B cell (primary cell): ENCODE measurements at regions not wholly inside any gene's neighbourhood (a gene's known extent, or its start where the extent isn't known, plus 50 kb on each side); places are given as distances from the start of the nearest gene placed in this dataset.

Experiments used
- ATAC-seq: fragments of 200-7000 bp; cut with Tn5 transposase; one replicate; pipeline ENCODE4 v1.10.0; 2021; ENCODE audit warnings: low read depth, mild to moderate bottlenecking, moderate number of reproducible peaks, moderate library complexity
- CTCF ChIA-PET: fragments of 350-600 bp; sonication (Branson Sonifier 250); formaldehyde crosslinking; loops from one replicate; lab custom pipeline; 2021; ENCODE audit warnings: antibody characterized with exemption, inconsistent platforms; lab: Charles Lee
- POLR2A ChIA-PET: fragments of 350-600 bp; sonication (Branson Sonifier 250); formaldehyde crosslinking; loops from one replicate; lab custom pipeline; 2021; ENCODE audit warnings: antibody characterized with exemption; lab: Charles Lee
- DNase-seq: peaks from one replicate; pipeline ENCODE4 v3.0.0; 2013
- H2AFZ ChIP-seq: 2 replicates; pipeline ENCODE4 v1.6.1; 2012; ENCODE audit warnings: mild to moderate bottlenecking, low read depth, low read length; ENCODE audit not compliant: insufficient read depth, poor library complexity, severe bottlenecking
- H3K27ac ChIP-seq, 2 donors: 1 replicate in 1 of 2; 2 replicates in 1 of 2; pipeline ENCODE4 v1.5.1; 2012 to 2013; ENCODE audit warnings: low read length in 2 of 2, mild to moderate bottlenecking in 2 of 2, moderate library complexity in 1 of 2
- H3K27me3 ChIP-seq, 4 experiments: fragments of 200-600 bp in 1 of 4; sonication (generic) in 1 of 4; replicated peaks in 1 of 4; 1 replicate in 2 of 4; 2 replicates in 2 of 4; pipeline versions ENCODE4 v1.6.1 to v1.7.0; 2013 to 2016; ENCODE audit warnings: low read length in 3 of 4, mild to moderate bottlenecking in 2 of 4, mixed read lengths in 1 of 4, moderate library complexity in 1 of 4; ENCODE audit not compliant: insufficient read depth in 4 of 4, control insufficient read depth in 3 of 4; ENCODE audit errors: control extremely low read depth in 1 of 4
- H3K36me3 ChIP-seq, 2 experiments: replicated peaks in 1 of 2; 1 replicate in 1 of 2; 2 replicates in 1 of 2; pipeline versions ENCODE4 v1.6.1 to v1.7.1; 2013; ENCODE audit warnings: low read length in 1 of 2; ENCODE audit not compliant: insufficient read depth in 2 of 2, control insufficient read depth in 1 of 2; ENCODE audit errors: control extremely low read depth in 1 of 2, extremely low read depth in 1 of 2
- H3K4me1 ChIP-seq, 2 donors: fragments of 200-600 bp in 1 of 2; sonication (generic) in 1 of 2; 1 replicate in 1 of 2; 2 replicates in 1 of 2; pipeline versions ENCODE4 v1.5.1 to v1.6.1; 2013 to 2017; ENCODE audit warnings: low read length in 2 of 2; ENCODE audit not compliant: control insufficient read depth in 2 of 2, insufficient read depth in 2 of 2
- H3K4me2 ChIP-seq: replicated peaks from 2 replicates; pipeline ENCODE3; 2012; ENCODE audit warnings: mild to moderate bottlenecking, low read depth, low read length; ENCODE audit not compliant: poor library complexity, severe bottlenecking
- H3K4me3 ChIP-seq, 5 experiments: fragments of 200-600 bp in 1 of 5; sonication (generic) in 1 of 5; 1 replicate in 3 of 5; 2 replicates in 2 of 5; pipeline versions ENCODE4 v1.5.1 to v1.7.0; 2011 to 2016; ENCODE audit warnings: low read length in 4 of 5, mild to moderate bottlenecking in 4 of 5, low read depth in 2 of 5, control low read depth in 1 of 5, moderate library complexity in 1 of 5; ENCODE audit not compliant: insufficient read depth in 1 of 5; ENCODE audit errors: control extremely low read depth in 1 of 5, extremely low read depth in 1 of 5
- H3K79me2 ChIP-seq: fragments of 200-600 bp; sonication (generic); one replicate; pipeline ENCODE4 v1.6.0; 2016; ENCODE audit warnings: low read length; ENCODE audit not compliant: control insufficient read depth, insufficient read depth
- H3K9ac ChIP-seq: fragments of 200-600 bp; sonication (generic); 2 replicates; pipeline ENCODE4 v1.6.1; 2017; ENCODE audit warnings: mild to moderate bottlenecking, low read length, moderate library complexity
- H3K9me3 ChIP-seq, 3 donors: one replicate each; pipeline versions ENCODE4 v1.6.1 to v1.7.1; 2013; ENCODE audit warnings: low read length in 2 of 3; ENCODE audit not compliant: control insufficient read depth in 2 of 3, insufficient read depth in 1 of 3; ENCODE audit errors: control extremely low read depth in 1 of 3
- H4K20me1 ChIP-seq: 2 replicates; pipeline ENCODE4 v1.6.0; 2012; ENCODE audit warnings: mild to moderate bottlenecking, low read length; ENCODE audit not compliant: insufficient read depth, control insufficient read depth, poor library complexity, severe bottlenecking
- H3K27ac Mint-ChIP-seq: one replicate; pipeline ENCODE4 v1.8.0; 2021; ENCODE audit warnings: mixed read lengths
- H3K27me3 Mint-ChIP-seq: one replicate; pipeline ENCODE4 v1.8.0; 2021; ENCODE audit warnings: mixed read lengths
- H3K4me1 Mint-ChIP-seq: one replicate; pipeline ENCODE4 v1.8.0; 2021; ENCODE audit warnings: mixed read lengths
- H3K4me3 Mint-ChIP-seq: one replicate; pipeline ENCODE4 v1.8.0; 2021; ENCODE audit warnings: mixed read lengths
- H3K9me3 Mint-ChIP-seq: one replicate; pipeline ENCODE4 v1.8.0; 2022; ENCODE audit warnings: mixed read lengths; ENCODE audit not compliant: insufficient read depth
- EZH2 ChIP-seq: IDR thresholded peaks from 2 replicates; pipeline ENCODE4 v1.6.1; 2012; ENCODE audit warnings: borderline replicate concordance, low read depth, mild to moderate bottlenecking, moderate library complexity, low read length; ENCODE audit not compliant: insufficient read depth, poor library complexity, severe bottlenecking
- WGBS: methylation state at CpG from one replicate; pipeline ENCODE4 v1.1.5; 2013; ENCODE audit warnings: missing lambda C conversion rate; ENCODE audit not compliant: insufficient coverage; 5-methylcytosine and 5-hydroxymethylcytosine counted together
- intact Hi-C: fragments of 100-400 bp; cut with micrococcal nuclease; formaldehyde crosslinking; loops from one replicate; pipeline ENCODE4 v1.10.0; 2022
- TF ChIP-seq, protein P1 (sequence below): fragments of 200-600 bp; IDR thresholded peaks from one replicate; pipeline ENCODE4 v1.8.0; 2022; ENCODE audit warnings: antibody characterized with exemption, mild to moderate bottlenecking

DNA sequence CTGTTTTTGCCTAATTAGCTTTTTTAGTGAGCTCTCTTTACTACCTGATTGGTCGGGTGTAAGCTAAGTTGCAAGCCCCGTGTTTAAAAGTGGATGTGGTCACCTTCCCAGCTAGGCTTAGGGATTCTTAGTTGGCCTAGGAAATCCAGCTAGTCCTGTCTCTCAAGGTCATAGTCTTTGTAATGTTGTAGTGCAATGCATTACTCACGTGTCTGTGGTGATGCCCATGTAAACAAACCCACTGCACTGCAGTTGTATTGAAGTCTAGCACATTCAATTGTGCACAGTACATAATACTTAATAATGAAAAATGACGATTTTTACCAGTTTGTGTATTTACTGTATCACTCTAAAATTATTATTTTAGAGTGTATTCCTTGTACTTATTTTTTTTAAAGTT, 335.5 kb downstream of the NUAK1 start:
- CTCF ChIA-PET: no interaction called here
- no CpG with 5 or more reads among the region's 4 CpGs for WGBS
- POLR2A ChIA-PET: no interaction called here

GRCh38 chr12:105804591-105805265, 334.0 kb downstream of the NUAK1 start:
- DNase-seq (no peak), ATAC-seq (no peak)

More for the DNA sequence above, 335.5 kb downstream of the NUAK1 start:
- Histone ChIP-seq H3K4me2 (no peak overlapping the region), H3K79me2 (no peaks in the 10 kb centered on the region), H3K4me1 (no peaks in the 10 kb centered on the region), H3K9ac (no peak overlapping the region), H3K27ac (no peak overlapping the region), H4K20me1 (no peaks in the 10 kb centered on the region), H3K36me3 (no peaks in the 10 kb centered on the region), H3K9me3 (no peaks in the 10 kb centered on the region), H3K27me3 (no peaks in the 10 kb centered on the region), H2AFZ (no peak overlapping the region), H3K4me3 (no peak overlapping the region)
- TF ChIP-seq, protein P1, sequence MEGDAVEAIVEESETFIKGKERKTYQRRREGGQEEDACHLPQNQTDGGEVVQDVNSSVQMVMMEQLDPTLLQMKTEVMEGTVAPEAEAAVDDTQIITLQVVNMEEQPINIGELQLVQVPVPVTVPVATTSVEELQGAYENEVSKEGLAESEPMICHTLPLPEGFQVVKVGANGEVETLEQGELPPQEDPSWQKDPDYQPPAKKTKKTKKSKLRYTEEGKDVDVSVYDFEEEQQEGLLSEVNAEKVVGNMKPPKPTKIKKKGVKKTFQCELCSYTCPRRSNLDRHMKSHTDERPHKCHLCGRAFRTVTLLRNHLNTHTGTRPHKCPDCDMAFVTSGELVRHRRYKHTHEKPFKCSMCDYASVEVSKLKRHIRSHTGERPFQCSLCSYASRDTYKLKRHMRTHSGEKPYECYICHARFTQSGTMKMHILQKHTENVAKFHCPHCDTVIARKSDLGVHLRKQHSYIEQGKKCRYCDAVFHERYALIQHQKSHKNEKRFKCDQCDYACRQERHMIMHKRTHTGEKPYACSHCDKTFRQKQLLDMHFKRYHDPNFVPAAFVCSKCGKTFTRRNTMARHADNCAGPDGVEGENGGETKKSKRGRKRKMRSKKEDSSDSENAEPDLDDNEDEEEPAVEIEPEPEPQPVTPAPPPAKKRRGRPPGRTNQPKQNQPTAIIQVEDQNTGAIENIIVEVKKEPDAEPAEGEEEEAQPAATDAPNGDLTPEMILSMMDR: no peak
- TF ChIP-seq EZH2: no peak
- intact Hi-C loops: no loop called here
- DNase-seq (no peak), ATAC-seq (no peak)
- no peaks in the 10 kb centered on the region for H3K27me3 Mint-ChIP-seq
- no peaks in the 10 kb centered on the region for H3K4me1 Mint-ChIP-seq
- peaks cover 2% of the 10 kb centered on the region for H3K9me3 Mint-ChIP-seq
- H3K27ac Mint-ChIP-seq: no peak overlapping the region
- H3K4me3 Mint-ChIP-seq: no peak overlapping the region

More at GRCh38 chr12:105804591-105805265, 334.0 kb downstream of the NUAK1 start:
- Histone ChIP-seq H4K20me1 (no peaks in the 10 kb centered on the region), H3K4me3 (no peak overlapping the region), H3K9ac (no peak overlapping the region), H3K79me2 (no peaks in the 10 kb centered on the region), H3K27me3 (no peaks in the 10 kb centered on the region), H3K4me2 (no peak overlapping the region), H3K27ac (no peak overlapping the region), H3K4me1 (no peaks in the 10 kb centered on the region), H2AFZ (no peak overlapping the region), H3K9me3 (no peaks in the 10 kb centered on the region), H3K36me3 (no peaks in the 10 kb centered on the region)
- WGBS: 100% methylated on average over 2 of the region's 5 CpGs
- Mint-ChIP-seq H3K27me3 (no peaks in the 10 kb centered on the region), H3K4me1 (no peaks in the 10 kb centered on the region), H3K27ac (no peak overlapping the region), H3K4me3 (no peak overlapping the region), H3K9me3 (no peaks in the 10 kb centered on the region)
- ChIA-PET CTCF (no interaction called here), POLR2A (no interaction called here)
- no peak for TF ChIP-seq EZH2
- TF ChIP-seq, protein P1: no peak
- intact Hi-C loops: no loop called here
